ENCODE measurements at regions not wholly inside any gene's neighbourhood (a gene's known extent, or its start where the extent isn't known, plus 50 kb on each side); places are given as distances from the start of the nearest gene placed in this dataset.

- TF ChIP-seq CTCF (conservative IDR thresholded peaks at IDR 0.05; ENCODE audit: low read depth, low read length) (no peak), EZH2phosphoT487 (IDR thresholded peaks at IDR 0.05; ENCODE audit: borderline replicate concordance, low read length) (no peak), EZH2 (IDR thresholded peaks at IDR 0.05; ENCODE audit: low read length, unreplicated experiment) (no peak)
Measured at GRCh38 chr13:22189176-22190048, 518.5 kb downstream of the FGF9 start.
